Hepatocyte (in vitro differentiated cells): ENCODE measurements at regions not wholly inside any gene's neighbourhood (a gene's known extent, or its start where the extent isn't known, plus 50 kb on each side); places are given as distances from the start of the nearest gene placed in this dataset.

ENCODE experiments used
- DNase-seq: peaks from one replicate; pipeline ENCODE4 v3.0.0-alpha.2; 2016; ENCODE audit warnings: low spot score
- H2AFZ ChIP-seq: fragments of 200-600 bp; sonication (generic); 2 replicates; pipeline ENCODE4 v1.6.0; 2016; ENCODE audit warnings: antibody characterized with exemption, mild to moderate bottlenecking
- H3K27ac ChIP-seq: fragments of 200-600 bp; sonication (generic); 2 replicates; pipeline ENCODE4 v1.5.1; 2016; ENCODE audit warnings: mild to moderate bottlenecking
- H3K27me3 ChIP-seq: fragments of 200-600 bp; sonication (generic); 2 replicates; pipeline ENCODE4 v1.6.1; 2016
- H3K36me3 ChIP-seq: fragments of 200-600 bp; sonication (generic); replicated peaks from 2 replicates; pipeline ENCODE4 v1.5.1; 2016; ENCODE audit warnings: low read depth; ENCODE audit not compliant: insufficient read depth
- H3K4me1 ChIP-seq: fragments of 200-600 bp; sonication (generic); 2 replicates; pipeline ENCODE4 v1.5.1; 2016; ENCODE audit warnings: mild to moderate bottlenecking, moderate library complexity; ENCODE audit not compliant: insufficient read depth
- H3K4me2 ChIP-seq: fragments of 200-600 bp; sonication (generic); 2 replicates; pipeline ENCODE4 v1.6.0; 2016
- H3K4me3 ChIP-seq: fragments of 200-600 bp; sonication (generic); 2 replicates; pipeline ENCODE4 v1.5.1; 2016; ENCODE audit warnings: mild to moderate bottlenecking
- H3K79me2 ChIP-seq: fragments of 200-600 bp; sonication (generic); 2 replicates; pipeline ENCODE4 v1.6.0; 2017; ENCODE audit warnings: mild to moderate bottlenecking
- H3K9me2 ChIP-seq: fragments of 200-600 bp; sonication (generic); replicated peaks from 2 replicates; pipeline ENCODE4 v1.6.0; 2017; ENCODE audit warnings: mild to moderate bottlenecking; ENCODE audit not compliant: insufficient read depth
- H3K9me3 ChIP-seq: fragments of 200-600 bp; sonication (generic); 2 replicates; pipeline ENCODE4 v1.5.1; 2016; ENCODE audit warnings: low read depth, mild to moderate bottlenecking
- H4K20me1 ChIP-seq: fragments of 200-600 bp; sonication (generic); 2 replicates; pipeline ENCODE4 v1.6.0; 2016; ENCODE audit warnings: mild to moderate bottlenecking; ENCODE audit not compliant: insufficient read depth, poor library complexity, severe bottlenecking
- EZH2 ChIP-seq: fragments of 200-600 bp; sonication (generic); IDR thresholded peaks from 2 replicates; pipeline ENCODE4 v1.6.1; 2016; ENCODE audit warnings: antibody characterized with exemption, mild to moderate bottlenecking, borderline replicate concordance
- EZH2phosphoT487 ChIP-seq: fragments of 200-600 bp; sonication (generic); IDR thresholded peaks from one replicate; pipeline ENCODE4 v1.6.1; 2018; ENCODE audit warnings: antibody characterized with exemption, mild to moderate bottlenecking, low read depth, moderate library complexity; ENCODE audit not compliant: unreplicated experiment, severe bottlenecking
- WGBS: methylation state at CpG from one replicate; pipeline ENCODE4 v1.1.6; 2016; ENCODE audit warnings: low lambda C conversion rate; ENCODE audit errors: missing lambda C conversion rate; 5-methylcytosine and 5-hydroxymethylcytosine counted together
- TF ChIP-seq, protein P1 (sequence below): fragments of 200-600 bp; sonication (generic); IDR thresholded peaks from 2 replicates; pipeline ENCODE4 v1.5.1; 2016; ENCODE audit warnings: antibody characterized with exemption, mild to moderate bottlenecking; ENCODE audit not compliant: poor library complexity

DNA sequence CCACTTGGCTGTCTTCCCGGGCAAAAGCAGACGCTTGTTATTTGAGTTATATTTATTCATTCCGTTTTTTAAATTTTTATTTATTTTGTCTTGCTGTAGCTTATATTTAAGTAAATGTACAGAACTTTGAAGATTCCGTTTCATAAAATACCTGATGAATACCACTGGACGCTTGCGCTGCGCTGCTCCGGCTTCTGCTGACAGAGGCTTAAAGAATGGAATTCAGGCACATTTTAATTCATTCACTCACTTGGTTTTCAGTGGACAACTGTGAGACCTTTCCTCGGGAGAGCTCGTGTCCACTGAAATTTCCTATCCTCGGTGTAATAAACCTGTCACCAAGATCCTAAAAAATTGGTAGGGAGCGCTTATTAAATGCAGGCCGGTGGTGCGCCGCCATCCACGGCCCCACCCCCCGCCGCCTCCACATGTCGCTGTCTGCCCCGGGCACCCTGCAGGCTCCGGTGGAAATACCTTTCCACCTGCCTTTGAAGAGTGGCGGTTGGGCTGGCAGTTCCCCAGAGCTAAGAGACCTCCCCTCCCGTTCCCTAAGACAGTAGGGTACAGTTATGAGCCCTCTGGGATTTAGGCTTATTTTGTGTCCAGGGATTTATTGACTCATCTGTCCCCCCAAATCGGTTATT, 62.5 kb upstream of the UBE2E1 start:
- no peak for DNase-seq
- Histone ChIP-seq H3K4me1 (peaks cover 11% of the 10 kb centered on the region), H3K27ac (no peak overlapping the region), H3K4me2 (peak overlapping the region; percentile 80), H3K79me2 (no peaks in the 10 kb centered on the region), H3K9me2 (no peaks in the 10 kb centered on the region), H3K36me3 (no peaks in the 10 kb centered on the region), H2AFZ (peak overlapping the region; percentile 17), H4K20me1 (no peaks in the 10 kb centered on the region), H3K4me3 (peak overlapping the region; percentile 25), H3K9me3 (no peaks in the 10 kb centered on the region), H3K27me3 (peaks cover 10% of the 10 kb centered on the region)
- TF ChIP-seq EZH2phosphoT487 (no peak), EZH2 (peak; percentile 59)
- TF ChIP-seq, protein P1, sequence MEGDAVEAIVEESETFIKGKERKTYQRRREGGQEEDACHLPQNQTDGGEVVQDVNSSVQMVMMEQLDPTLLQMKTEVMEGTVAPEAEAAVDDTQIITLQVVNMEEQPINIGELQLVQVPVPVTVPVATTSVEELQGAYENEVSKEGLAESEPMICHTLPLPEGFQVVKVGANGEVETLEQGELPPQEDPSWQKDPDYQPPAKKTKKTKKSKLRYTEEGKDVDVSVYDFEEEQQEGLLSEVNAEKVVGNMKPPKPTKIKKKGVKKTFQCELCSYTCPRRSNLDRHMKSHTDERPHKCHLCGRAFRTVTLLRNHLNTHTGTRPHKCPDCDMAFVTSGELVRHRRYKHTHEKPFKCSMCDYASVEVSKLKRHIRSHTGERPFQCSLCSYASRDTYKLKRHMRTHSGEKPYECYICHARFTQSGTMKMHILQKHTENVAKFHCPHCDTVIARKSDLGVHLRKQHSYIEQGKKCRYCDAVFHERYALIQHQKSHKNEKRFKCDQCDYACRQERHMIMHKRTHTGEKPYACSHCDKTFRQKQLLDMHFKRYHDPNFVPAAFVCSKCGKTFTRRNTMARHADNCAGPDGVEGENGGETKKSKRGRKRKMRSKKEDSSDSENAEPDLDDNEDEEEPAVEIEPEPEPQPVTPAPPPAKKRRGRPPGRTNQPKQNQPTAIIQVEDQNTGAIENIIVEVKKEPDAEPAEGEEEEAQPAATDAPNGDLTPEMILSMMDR, result peak; percentile 37
- 11% methylated on average over 24 of the region's 24 CpGs for WGBS

DNA sequence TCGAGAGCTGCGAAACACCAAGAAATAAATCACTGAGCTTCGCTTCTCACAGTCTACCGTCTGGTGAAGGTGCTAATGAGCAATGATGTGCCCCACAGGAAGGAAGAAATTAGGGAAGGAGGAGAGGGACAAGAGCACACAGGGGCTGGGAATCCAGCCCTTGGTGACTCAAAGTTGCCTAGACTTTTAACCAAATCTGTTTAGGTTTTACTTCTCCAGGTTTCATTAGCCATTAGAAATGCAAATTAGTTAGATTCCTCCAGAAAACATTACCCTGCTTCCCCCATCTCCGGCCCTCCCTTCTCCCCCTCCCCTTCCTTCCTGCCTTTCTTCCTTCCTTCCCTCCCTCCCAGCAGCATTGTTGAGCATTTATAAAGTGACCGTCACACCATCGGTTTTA, 59.3 kb upstream of the UBE2E1 start:
- no peaks in the 10 kb centered on the region for H4K20me1 ChIP-seq
- no peaks in the 10 kb centered on the region for H3K36me3 ChIP-seq
- DNase-seq, result no peak
- no peaks in the 10 kb centered on the region for H3K79me2 ChIP-seq
- peaks cover 10% of the 10 kb centered on the region for H3K27me3 ChIP-seq
- H3K4me1 ChIP-seq, result peaks cover 11% of the 10 kb centered on the region
- H3K4me3 ChIP-seq, result no peak overlapping the region
- H3K9me2 ChIP-seq, result no peaks in the 10 kb centered on the region
- no peak overlapping the region for H3K27ac ChIP-seq
- no peak overlapping the region for H2AFZ ChIP-seq
- WGBS, result 60% methylated on average over 6 of the region's 7 CpGs
- no peak overlapping the region for H3K4me2 ChIP-seq
- no peaks in the 10 kb centered on the region for H3K9me3 ChIP-seq
- TF ChIP-seq, protein P1, result no peak
- TF ChIP-seq EZH2phosphoT487 (no peak), EZH2 (no peak)

DNA sequence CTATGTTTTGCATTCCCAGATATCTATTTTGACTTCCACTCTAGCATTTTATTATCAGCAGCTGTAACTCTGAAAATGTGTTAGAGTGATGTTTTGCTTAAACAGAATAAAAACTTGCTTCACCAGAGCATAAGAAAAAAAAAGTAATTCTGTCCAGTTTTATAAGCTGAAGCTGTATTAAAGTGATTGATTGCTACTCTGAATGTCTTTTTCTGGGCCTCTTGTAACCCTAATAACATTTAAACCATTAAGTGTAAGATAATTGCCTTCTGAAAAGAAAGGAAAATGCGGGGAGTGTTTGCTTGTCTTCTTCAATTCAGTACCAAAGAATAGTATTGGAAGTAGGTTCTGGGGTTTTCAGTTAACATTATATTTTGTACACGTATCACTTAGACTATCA, 57.9 kb upstream of the UBE2E1 start:
- H2AFZ ChIP-seq, result no peak overlapping the region
- H3K9me3 ChIP-seq, result no peaks in the 10 kb centered on the region
- H3K4me1 ChIP-seq, result peaks cover 10% of the 10 kb centered on the region
- no peaks in the 10 kb centered on the region for H4K20me1 ChIP-seq
- TF ChIP-seq EZH2phosphoT487 (no peak), EZH2 (no peak)
- TF ChIP-seq, protein P1, result no peak
- DNase-seq, result no peak
- no peak overlapping the region for H3K4me2 ChIP-seq
- H3K9me2 ChIP-seq, result no peaks in the 10 kb centered on the region
- H3K36me3 ChIP-seq, result no peaks in the 10 kb centered on the region
- no peak overlapping the region for H3K4me3 ChIP-seq
- WGBS, result 68% methylated on average over 2 of the region's 2 CpGs
- no peaks in the 10 kb centered on the region for H3K79me2 ChIP-seq
- peaks cover 5% of the 10 kb centered on the region for H3K27me3 ChIP-seq
- no peak overlapping the region for H3K27ac ChIP-seq
